ENCODE measurements at regions not wholly inside any gene's neighbourhood (a gene's known extent, or its start where the extent isn't known, plus 50 kb on each side); places are given as distances from the start of the nearest gene placed in this dataset.

DNA sequence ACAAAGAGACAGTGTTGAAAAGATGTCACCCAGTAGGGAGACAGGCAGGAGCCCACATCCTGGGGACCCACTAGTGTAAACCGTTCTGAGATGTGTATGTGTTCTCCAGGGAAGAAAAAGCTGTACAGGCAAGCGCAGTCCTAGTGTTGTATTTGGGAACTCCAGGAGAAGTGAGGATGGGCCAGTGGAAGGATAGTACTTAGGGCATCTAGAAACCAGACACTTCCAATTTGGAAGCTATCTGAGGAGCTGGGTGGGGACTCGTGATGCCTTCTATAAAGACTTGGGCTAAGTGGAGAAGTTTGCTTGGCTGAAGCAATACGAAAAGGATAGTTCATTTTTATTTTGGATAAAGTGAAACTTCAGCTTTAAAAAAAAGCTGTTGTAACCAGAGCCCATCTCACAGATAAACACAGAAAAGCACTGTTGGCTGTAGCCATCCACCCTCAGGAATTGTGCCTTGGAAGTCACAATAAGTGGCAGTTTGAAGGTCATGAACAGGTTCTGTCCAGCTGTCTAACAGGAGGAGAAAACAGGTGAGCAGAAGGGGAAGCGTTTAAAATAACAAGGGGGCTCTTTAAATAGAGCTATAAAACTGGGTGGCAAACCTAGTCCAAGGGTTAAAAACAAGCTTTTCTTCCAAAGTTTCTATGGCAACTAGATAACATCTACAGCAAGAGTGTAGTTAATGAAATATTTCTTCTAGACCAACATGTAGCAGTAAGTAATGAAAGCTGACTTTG, 108.0 kb upstream of the ARHGAP5 start:
- TF ChIP-seq, protein P1, sequence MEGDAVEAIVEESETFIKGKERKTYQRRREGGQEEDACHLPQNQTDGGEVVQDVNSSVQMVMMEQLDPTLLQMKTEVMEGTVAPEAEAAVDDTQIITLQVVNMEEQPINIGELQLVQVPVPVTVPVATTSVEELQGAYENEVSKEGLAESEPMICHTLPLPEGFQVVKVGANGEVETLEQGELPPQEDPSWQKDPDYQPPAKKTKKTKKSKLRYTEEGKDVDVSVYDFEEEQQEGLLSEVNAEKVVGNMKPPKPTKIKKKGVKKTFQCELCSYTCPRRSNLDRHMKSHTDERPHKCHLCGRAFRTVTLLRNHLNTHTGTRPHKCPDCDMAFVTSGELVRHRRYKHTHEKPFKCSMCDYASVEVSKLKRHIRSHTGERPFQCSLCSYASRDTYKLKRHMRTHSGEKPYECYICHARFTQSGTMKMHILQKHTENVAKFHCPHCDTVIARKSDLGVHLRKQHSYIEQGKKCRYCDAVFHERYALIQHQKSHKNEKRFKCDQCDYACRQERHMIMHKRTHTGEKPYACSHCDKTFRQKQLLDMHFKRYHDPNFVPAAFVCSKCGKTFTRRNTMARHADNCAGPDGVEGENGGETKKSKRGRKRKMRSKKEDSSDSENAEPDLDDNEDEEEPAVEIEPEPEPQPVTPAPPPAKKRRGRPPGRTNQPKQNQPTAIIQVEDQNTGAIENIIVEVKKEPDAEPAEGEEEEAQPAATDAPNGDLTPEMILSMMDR (IDR thresholded peaks at IDR 0.05) = no peak
- no peak for TF ChIP-seq POLR2A (IDR thresholded peaks at IDR 0.05)
